LNCaP clone FGC (cell line): ENCODE measurements at regions not wholly inside any gene's neighbourhood (a gene's known extent, or its start where the extent isn't known, plus 50 kb on each side); places are given as distances from the start of the nearest gene placed in this dataset.
A peak's percentile ranks its signal among the peaks of the same experiment; 100 is the strongest.
"Not testable (repeated sequence)": the region's sequence is repeated elsewhere in the genome, so short reads cannot be mapped to it uniquely, and the experiment has no call there.

Experiments
- DNase-seq: peaks from one replicate; pipeline ENCODE4 v3.0.0-alpha.2; 2011; ENCODE audit warnings: low read depth
- H3K4me3 ChIP-seq: 2 replicates; pipeline ENCODE4 v1.5.1; 2011; ENCODE audit warnings: mild to moderate bottlenecking, low read depth, low read length, control low read depth
- CTCF ChIP-seq: IDR thresholded peaks from 2 replicates; pipeline ENCODE4 v1.5.1; 2012; ENCODE audit warnings: mild to moderate bottlenecking; ENCODE audit not compliant: control insufficient read depth, insufficient read depth; ENCODE audit errors: extremely low read depth

GRCh38 chr5:174493530-174493929 is 230.9 kb upstream of the MSX2 start:
- TF ChIP-seq CTCF, result no peak
- no peak overlapping the region for H3K4me3 ChIP-seq
- DNase-seq, result no peak

- H3K4me3 ChIP-seq, DNase-seq: not testable (repeated sequence)
Observed at GRCh38 chr5:174497939-174498338, 226.4 kb upstream of the MSX2 start.

- not testable (repeated sequence) for DNase-seq
Observed at GRCh38 chr5:174498575-174498974, 225.8 kb upstream of the MSX2 start.

GRCh38 chr5:174500636-174501035 is 223.7 kb upstream of the MSX2 start:
- no peak for DNase-seq
- H3K4me3 ChIP-seq, result no peak overlapping the region
- no peak for TF ChIP-seq CTCF

More at GRCh38 chr5:174498575-174498974, 225.8 kb upstream of the MSX2 start:
- not testable (repeated sequence) for H3K4me3 ChIP-seq

GRCh38 chr5:174501461-174502069 is 222.8 kb upstream of the MSX2 start:
- no peak overlapping the region for H3K4me3 ChIP-seq
- DNase-seq, result no peak
- no peak for TF ChIP-seq CTCF

GRCh38 chr5:174503086-174503460 is 221.3 kb upstream of the MSX2 start:
- H3K4me3 ChIP-seq, result no peak overlapping the region
- no peak for TF ChIP-seq CTCF
- DNase-seq, result no peak

- H3K4me3 ChIP-seq, result peak overlapping the region; percentile 43
- TF ChIP-seq CTCF, result no peak
- peak; percentile 85 for DNase-seq
Observed at GRCh38 chr5:174503461-174504265, 220.7 kb upstream of the MSX2 start.

GRCh38 chr5:174504266-174504726 is 220.1 kb upstream of the MSX2 start:
- peak overlapping the region; percentile 43 for H3K4me3 ChIP-seq
- no peak for TF ChIP-seq CTCF
- no peak for DNase-seq
